Stimulated activated CD4-positive, alpha-beta T cell treated with anti-CD3 and anti-CD28 coated beads, TNF-alpha, amount 100 ng/mL, for 24 hours (primary cell): ENCODE measurements at regions not wholly inside any gene's neighbourhood (a gene's known extent, or its start where the extent isn't known, plus 50 kb on each side); places are given as distances from the start of the nearest gene placed in this dataset.
"Not testable (repeated sequence)": the region's sequence is repeated elsewhere in the genome, so short reads cannot be mapped to it uniquely, and the experiment has no call there.

Source experiments
- DNase-seq, 3 experiments: peaks; one replicate each; pipeline ENCODE4 v3.0.0-alpha.2; 2020; ENCODE audit warnings: low read depth in 3 of 3

- DNase-seq = no peak
These were observed 254.4 kb upstream of the EXOC2 start for GRCh38 chr6:947235-947934.

- DNase-seq = no peak
These were observed 253.6 kb upstream of the EXOC2 start for GRCh38 chr6:946546-946945.

- DNase-seq = no peak
These were observed 246.8 kb upstream of the EXOC2 start for GRCh38 chr6:939526-940252.

- no peak for DNase-seq
These were observed 246.0 kb upstream of the EXOC2 start for GRCh38 chr6:938916-939315.

- DNase-seq = no peak
These were observed 245.4 kb upstream of the EXOC2 start for GRCh38 chr6:938271-938905.

- DNase-seq = no peak
These were observed 242.6 kb upstream of the EXOC2 start for GRCh38 chr6:935582-935981.

- no peak for DNase-seq
These were observed 241.7 kb upstream of the EXOC2 start for GRCh38 chr6:934686-935085.

- not testable (repeated sequence) for DNase-seq
These were observed 239.0 kb upstream of the EXOC2 start for GRCh38 chr6:931919-932318.

GRCh38 chr6:927157-927556, 234.2 kb upstream of the EXOC2 start:
- no peak for DNase-seq

- DNase-seq = no peak
These were observed 232.8 kb upstream of the EXOC2 start for GRCh38 chr6:925656-926213.

- no peak for DNase-seq
These were observed 231.7 kb upstream of the EXOC2 start for GRCh38 chr6:924661-925060.

GRCh38 chr6:921400-921799, 228.5 kb upstream of the EXOC2 start:
- DNase-seq = no peak

- DNase-seq = no peak
These were observed 227.6 kb upstream of the EXOC2 start for GRCh38 chr6:920512-920911.

- no peak for DNase-seq
These were observed 226.6 kb upstream of the EXOC2 start for GRCh38 chr6:919500-919899.

GRCh38 chr6:917939-918338, 225.0 kb upstream of the EXOC2 start:
- DNase-seq = no peak

- DNase-seq = no peak
These were observed 224.4 kb upstream of the EXOC2 start for GRCh38 chr6:917296-917695.

GRCh38 chr6:916131-916530, 223.2 kb upstream of the EXOC2 start:
- DNase-seq = no peak

GRCh38 chr6:912871-913835, 220.2 kb upstream of the EXOC2 start:
- no peak for DNase-seq

GRCh38 chr6:907928-908327, 215.0 kb upstream of the EXOC2 start:
- no peak for DNase-seq

GRCh38 chr6:906920-907319, 214.0 kb upstream of the EXOC2 start:
- no peak for DNase-seq

GRCh38 chr6:905556-905955, 212.6 kb upstream of the EXOC2 start:
- no peak for DNase-seq

- no peak for DNase-seq
These were observed 212.1 kb upstream of the EXOC2 start for GRCh38 chr6:904994-905393.
